Fibroblast of pulmonary artery (primary cell): ENCODE measurements at regions not wholly inside any gene's neighbourhood (a gene's known extent, or its start where the extent isn't known, plus 50 kb on each side); places are given as distances from the start of the nearest gene placed in this dataset.

ENCODE experiments used
- DNase-seq: peaks from one replicate; pipeline ENCODE4 v3.0.0-alpha.2; 2010; ENCODE audit warnings: low read depth
- H3K4me3 ChIP-seq: replicated peaks from 2 replicates; pipeline ENCODE4 v1.5.1; 2011; ENCODE audit warnings: low read depth, mild to moderate bottlenecking, control low read depth, low read length, moderate library complexity
- TF ChIP-seq, protein P1 (sequence below): IDR thresholded peaks from 2 replicates; pipeline ENCODE4 v1.5.1; 2011; ENCODE audit warnings: mild to moderate bottlenecking, control low read depth, low read length, inconsistent platforms; ENCODE audit errors: missing control alignments

GRCh38 chr3:31166249-31166885 is 271.9 kb upstream of the GADL1 start:
- DNase-seq = peak; percentile 76
- TF ChIP-seq, protein P1, sequence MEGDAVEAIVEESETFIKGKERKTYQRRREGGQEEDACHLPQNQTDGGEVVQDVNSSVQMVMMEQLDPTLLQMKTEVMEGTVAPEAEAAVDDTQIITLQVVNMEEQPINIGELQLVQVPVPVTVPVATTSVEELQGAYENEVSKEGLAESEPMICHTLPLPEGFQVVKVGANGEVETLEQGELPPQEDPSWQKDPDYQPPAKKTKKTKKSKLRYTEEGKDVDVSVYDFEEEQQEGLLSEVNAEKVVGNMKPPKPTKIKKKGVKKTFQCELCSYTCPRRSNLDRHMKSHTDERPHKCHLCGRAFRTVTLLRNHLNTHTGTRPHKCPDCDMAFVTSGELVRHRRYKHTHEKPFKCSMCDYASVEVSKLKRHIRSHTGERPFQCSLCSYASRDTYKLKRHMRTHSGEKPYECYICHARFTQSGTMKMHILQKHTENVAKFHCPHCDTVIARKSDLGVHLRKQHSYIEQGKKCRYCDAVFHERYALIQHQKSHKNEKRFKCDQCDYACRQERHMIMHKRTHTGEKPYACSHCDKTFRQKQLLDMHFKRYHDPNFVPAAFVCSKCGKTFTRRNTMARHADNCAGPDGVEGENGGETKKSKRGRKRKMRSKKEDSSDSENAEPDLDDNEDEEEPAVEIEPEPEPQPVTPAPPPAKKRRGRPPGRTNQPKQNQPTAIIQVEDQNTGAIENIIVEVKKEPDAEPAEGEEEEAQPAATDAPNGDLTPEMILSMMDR = no peak
- H3K4me3 ChIP-seq = no peak overlapping the region

DNA sequence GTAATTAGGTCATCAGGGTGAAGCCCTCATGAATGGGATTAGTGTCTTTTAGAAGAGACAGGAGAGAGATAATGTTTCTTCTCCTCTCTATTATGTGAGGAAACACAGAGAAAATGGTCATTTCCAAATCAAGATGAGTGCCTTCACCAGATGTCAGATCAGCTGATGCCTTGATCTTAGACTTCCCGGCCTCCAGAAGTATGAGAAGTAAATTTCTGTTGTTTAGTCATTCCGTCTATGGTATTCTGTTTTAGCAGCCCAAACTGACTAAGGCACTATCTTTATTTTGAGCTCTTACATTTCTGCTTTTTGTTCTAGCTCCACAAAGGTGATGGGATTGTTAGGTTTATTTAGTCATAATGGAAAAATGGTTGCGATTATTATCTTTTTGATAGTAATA is 273.2 kb upstream of the GADL1 start:
- no peak overlapping the region for H3K4me3 ChIP-seq
- TF ChIP-seq, protein P1 = no peak
- no peak for DNase-seq

DNA sequence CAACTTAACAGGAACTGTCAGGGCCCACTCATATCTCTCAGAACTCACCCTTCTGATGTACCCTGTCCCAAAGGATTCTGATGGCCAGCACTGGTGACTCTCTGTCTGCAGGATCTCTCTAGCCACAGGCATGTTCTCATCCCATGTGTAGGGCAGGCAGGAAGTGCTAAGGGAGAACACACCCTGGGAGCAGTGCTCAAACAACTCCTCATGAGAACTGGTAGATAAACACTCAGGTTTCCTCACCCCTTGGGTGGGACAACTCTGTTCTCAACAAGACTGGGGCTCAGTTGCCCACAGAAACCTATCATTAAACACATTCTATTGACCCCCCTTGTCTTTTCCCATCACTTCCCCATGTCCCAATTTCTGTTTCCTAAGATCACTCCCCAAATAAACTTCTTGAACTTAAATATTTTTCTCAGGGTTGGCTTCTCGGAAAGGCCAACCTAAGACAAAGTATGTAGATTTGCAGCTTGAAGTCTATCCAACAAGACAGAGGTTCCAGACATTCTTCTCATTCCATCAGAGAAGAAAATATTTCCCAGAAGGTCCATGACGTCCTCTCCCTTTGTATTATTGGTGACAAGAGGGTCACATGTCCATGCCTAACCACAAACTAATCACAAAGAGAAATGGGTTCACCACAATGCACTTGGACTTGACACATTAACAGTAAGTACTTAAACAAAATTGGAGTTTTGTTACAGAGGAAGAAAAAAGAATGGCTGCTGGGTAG is 276.6 kb upstream of the GADL1 start:
- TF ChIP-seq, protein P1 = no peak
- peak; percentile 97 for DNase-seq
- no peak overlapping the region for H3K4me3 ChIP-seq

- TF ChIP-seq, protein P1 = no peak
- no peak overlapping the region for H3K4me3 ChIP-seq
- no peak for DNase-seq
Observed at GRCh38 chr3:31172336-31172735, 277.9 kb upstream of the GADL1 start.

DNA sequence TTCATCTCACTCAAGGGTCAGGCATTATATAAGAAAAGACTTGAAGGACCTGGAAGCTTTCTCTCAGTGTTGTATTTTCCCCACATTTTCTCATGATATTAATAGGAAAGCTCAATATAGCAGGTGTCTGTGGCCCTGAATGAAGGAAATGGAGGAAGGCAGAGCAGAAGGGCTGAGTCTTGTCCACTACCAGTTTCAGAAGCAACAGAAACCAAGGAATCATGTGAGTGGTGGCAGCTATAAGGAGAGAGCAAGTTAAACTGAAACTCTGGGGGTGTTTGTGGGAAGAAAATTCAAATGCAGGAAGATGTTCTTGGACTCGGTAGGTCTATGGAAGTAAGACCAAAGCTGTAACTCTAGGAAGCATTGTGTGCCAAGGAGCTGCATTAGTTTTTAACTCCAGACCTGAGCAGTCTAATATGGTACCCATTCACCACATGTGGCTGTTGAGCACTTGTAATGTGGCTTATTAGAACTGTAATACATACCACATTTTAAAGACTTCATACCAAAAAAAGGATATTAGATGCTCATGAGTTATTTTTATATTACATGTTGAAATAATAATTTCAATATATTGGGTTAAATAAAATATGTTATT is 278.8 kb upstream of the GADL1 start:
- no peak overlapping the region for H3K4me3 ChIP-seq
- TF ChIP-seq, protein P1 = no peak
- no peak for DNase-seq

- no peak overlapping the region for H3K4me3 ChIP-seq
- DNase-seq = no peak
- TF ChIP-seq, protein P1 = no peak
Observed at GRCh38 chr3:31174079-31174478, 279.6 kb upstream of the GADL1 start.
